Esophagus muscularis mucosa (tissue), 4 donors: ENCODE measurements at regions not wholly inside any gene's neighbourhood (a gene's known extent, or its start where the extent isn't known, plus 50 kb on each side); places are given as distances from the start of the nearest gene placed in this dataset.
A peak's percentile ranks its signal among the peaks of the same experiment; 100 is the strongest.

Source experiments
- DNase-seq: peaks from one replicate; pipeline ENCODE4 v3.0.0-alpha.2; 2017; ENCODE audit errors: extremely low spot score
- H3K27ac ChIP-seq, 4 donors: fragments of 200-600 bp; sonication (generic); replicated peaks in 1 of 4; 1 replicate in 3 of 4; 2 replicates in 1 of 4; pipeline ENCODE4 v1.5.1; 2016 to 2019; ENCODE audit warnings: mild to moderate bottlenecking in 1 of 4
- H3K27me3 ChIP-seq, 4 donors: fragments of 200-600 bp; sonication (generic); one replicate each; pipeline versions ENCODE4 v1.5.1 to v1.6.0; 2016 to 2019
- H3K36me3 ChIP-seq, 4 donors: fragments of 200-600 bp; sonication (generic); one replicate each; pipeline ENCODE4 v1.5.1; 2016 to 2019
- H3K4me1 ChIP-seq, 4 donors: fragments of 200-600 bp; sonication (generic); one replicate each; pipeline ENCODE4 v1.5.1; 2016 to 2019
- H3K4me3 ChIP-seq, 4 donors: fragments of 200-600 bp; sonication (generic); 1 replicate in 2 of 4; 2 replicates in 2 of 4; pipeline ENCODE4 v1.5.1; 2016 to 2019; ENCODE audit warnings: mild to moderate bottlenecking in 4 of 4, moderate library complexity in 1 of 4
- H3K9me3 ChIP-seq, 4 donors: fragments of 200-600 bp; sonication (generic); 1 replicate in 3 of 4; 2 replicates in 1 of 4; pipeline ENCODE4 v1.5.1; 2016 to 2019
- EP300 ChIP-seq: sonication (generic); formaldehyde crosslinking; IDR thresholded peaks from one replicate; pipeline ENCODE4 v1.6.1; 2017; ENCODE audit warnings: antibody characterized with exemption
- POLR2A ChIP-seq: fragments of 450-650 bp; IDR thresholded peaks from one replicate; pipeline ENCODE4 v1.6.1; 2017; ENCODE audit warnings: antibody characterized with exemption, moderate library complexity, mild to moderate bottlenecking, low read depth
- POLR2AphosphoS5 ChIP-seq, 2 donors: sonication (generic); formaldehyde crosslinking; IDR thresholded peaks; one replicate each; pipeline ENCODE4 v1.6.1; 2017; ENCODE audit warnings: antibody characterized with exemption in 2 of 2
- WGBS: methylation state at CpG from one replicate; pipeline ENCODE4 v1.1.5; 2018; 5-methylcytosine and 5-hydroxymethylcytosine counted together
- intact Hi-C: fragments of 100-400 bp; cut with DNase I; formaldehyde crosslinking; loops from one replicate; pipeline ENCODE4 v1.15.1; 2023
- small RNA-seq, 3 donors: library from RNA; depleted of rRNA; stranded (forward); fragments of <200 nt; gene quantifications; one replicate each; pipeline ENCODE3, GENCODE V24; 2016
- TF ChIP-seq, protein P1 (sequence below), 3 experiments: fragments of 200-600 bp in 2 of 3; fragments of 450-650 bp in 1 of 3; sonication (generic) in 2 of 3; IDR thresholded peaks; one replicate each; pipeline ENCODE4 v1.5.1; 2017 to 2019; ENCODE audit warnings: antibody characterized with exemption in 3 of 3, mild to moderate bottlenecking in 2 of 3, moderate library complexity in 1 of 3

DNA sequence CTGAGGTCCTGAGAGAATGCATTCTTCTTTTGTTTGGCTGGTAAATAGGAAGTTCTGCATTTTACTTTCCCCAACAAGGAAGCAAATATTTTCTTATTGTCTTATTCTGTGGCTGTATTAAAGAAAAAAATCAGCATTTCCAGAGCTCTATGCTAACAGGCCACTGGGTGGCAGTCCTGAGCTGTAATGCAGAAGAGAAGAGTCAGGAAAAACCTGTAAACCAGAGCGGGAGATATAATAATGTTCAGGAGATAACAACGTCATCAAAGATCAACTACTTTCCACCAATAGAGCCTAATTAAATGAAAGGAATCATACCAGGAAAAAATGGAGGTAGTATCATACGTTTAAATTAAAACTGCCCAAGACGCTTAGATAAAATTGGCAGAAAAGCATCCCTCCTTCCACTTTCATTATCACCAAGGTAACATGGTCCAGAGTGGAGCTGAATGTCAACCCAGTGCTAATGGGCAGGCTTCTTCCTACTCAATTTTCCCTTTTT, 55.6 kb upstream of the CARMIL1 start:
- TF ChIP-seq, protein P1, sequence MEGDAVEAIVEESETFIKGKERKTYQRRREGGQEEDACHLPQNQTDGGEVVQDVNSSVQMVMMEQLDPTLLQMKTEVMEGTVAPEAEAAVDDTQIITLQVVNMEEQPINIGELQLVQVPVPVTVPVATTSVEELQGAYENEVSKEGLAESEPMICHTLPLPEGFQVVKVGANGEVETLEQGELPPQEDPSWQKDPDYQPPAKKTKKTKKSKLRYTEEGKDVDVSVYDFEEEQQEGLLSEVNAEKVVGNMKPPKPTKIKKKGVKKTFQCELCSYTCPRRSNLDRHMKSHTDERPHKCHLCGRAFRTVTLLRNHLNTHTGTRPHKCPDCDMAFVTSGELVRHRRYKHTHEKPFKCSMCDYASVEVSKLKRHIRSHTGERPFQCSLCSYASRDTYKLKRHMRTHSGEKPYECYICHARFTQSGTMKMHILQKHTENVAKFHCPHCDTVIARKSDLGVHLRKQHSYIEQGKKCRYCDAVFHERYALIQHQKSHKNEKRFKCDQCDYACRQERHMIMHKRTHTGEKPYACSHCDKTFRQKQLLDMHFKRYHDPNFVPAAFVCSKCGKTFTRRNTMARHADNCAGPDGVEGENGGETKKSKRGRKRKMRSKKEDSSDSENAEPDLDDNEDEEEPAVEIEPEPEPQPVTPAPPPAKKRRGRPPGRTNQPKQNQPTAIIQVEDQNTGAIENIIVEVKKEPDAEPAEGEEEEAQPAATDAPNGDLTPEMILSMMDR (IDR thresholded peaks at IDR 0.05): peak; percentile 69 to 90 (median 75)
- no peak for TF ChIP-seq POLR2A
- TF ChIP-seq EP300: no peak
- no peak for DNase-seq
- Histone ChIP-seq H3K4me1 (peaks cover 0 to 5% (median 5%) of the 10 kb centered on the region in 4 donors), H3K36me3 (no peaks in the 10 kb centered on the region), H3K4me3 (peak overlapping the region; percentile 19 to 39 (median 30)), H3K27me3 (no peaks in the 10 kb centered on the region), H3K27ac (no peak overlapping the region), H3K9me3 (no peaks in the 10 kb centered on the region)
- 13% methylated on average over 4 of the region's 4 CpGs for WGBS
- intact Hi-C loops: loop anchor here (5.0 kb wide), 1 partner anchor 334 kb away; no protein-coding TSS in a partner anchor

DNA sequence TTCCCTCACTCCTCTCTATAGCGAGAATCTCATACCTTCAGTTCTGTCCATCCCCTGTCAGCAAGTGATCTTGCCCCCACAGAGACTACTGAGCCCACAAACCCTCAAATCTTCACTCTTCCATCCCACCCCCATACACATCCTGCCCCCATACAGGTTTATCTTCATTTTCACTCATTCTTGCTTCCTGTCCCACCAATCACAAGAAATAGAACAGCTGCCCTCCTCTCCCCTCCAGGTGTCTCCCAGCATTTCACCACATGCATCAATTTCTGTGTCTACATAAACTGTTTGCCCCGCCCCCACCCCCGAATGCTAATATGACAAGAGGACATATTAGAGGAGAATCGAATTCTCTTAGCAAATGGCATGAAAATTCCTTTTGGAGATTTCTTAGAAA, 54.9 kb upstream of the CARMIL1 start:
- H3K9me3 ChIP-seq: no peaks in the 10 kb centered on the region
- no peak overlapping the region for H3K27ac ChIP-seq
- H3K27me3 ChIP-seq: no peaks in the 10 kb centered on the region
- H3K36me3 ChIP-seq: no peaks in the 10 kb centered on the region
- intact Hi-C loops: loop anchor here (5.0 kb wide), 1 partner anchor 333 kb away; no protein-coding TSS in a partner anchor
- TF ChIP-seq POLR2AphosphoS5 (IDR thresholded peaks at IDR 0.05): no peak
- TF ChIP-seq EP300: no peak
- TF ChIP-seq, protein P1 (IDR thresholded peaks at IDR 0.05): no peak
- TF ChIP-seq POLR2A: no peak
- no peak overlapping the region for H3K4me3 ChIP-seq
- 91% methylated on average over 4 of the region's 4 CpGs for WGBS
- DNase-seq: no peak
- peaks cover 0 to 5% (median 5%) of the 10 kb centered on the region in 4 donors for H3K4me1 ChIP-seq

DNA sequence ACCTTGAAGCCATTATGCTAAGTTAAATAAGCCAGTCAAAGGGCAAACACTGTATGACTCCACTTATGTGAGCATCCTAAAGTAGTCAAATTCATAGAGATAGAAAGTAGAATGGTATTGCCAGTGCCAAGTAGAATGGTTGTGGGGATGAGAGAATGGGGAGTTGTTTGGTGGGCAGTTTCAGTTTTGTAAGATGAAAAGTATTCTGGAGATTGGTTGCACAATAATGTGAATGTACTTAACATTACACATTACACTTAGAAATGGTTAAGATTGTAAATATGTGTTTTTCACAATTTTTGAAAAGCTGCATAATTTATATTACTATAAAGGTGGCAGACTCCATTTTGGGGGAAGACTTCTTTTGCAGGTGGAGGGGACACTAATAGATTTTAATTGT, 51.3 kb upstream of the CARMIL1 start:
- TF ChIP-seq POLR2AphosphoS5 (IDR thresholded peaks at IDR 0.05): no peak
- Histone ChIP-seq H3K4me1 (peaks cover 0 to 5% (median 5%) of the 10 kb centered on the region in 4 donors), H3K27ac (no peak overlapping the region), H3K9me3 (no peaks in the 10 kb centered on the region), H3K4me3 (no peak overlapping the region), H3K36me3 (no peaks in the 10 kb centered on the region), H3K27me3 (no peaks in the 10 kb centered on the region)
- DNase-seq: no peak
- intact Hi-C loops: no loop called here

Small RNA genes lying in the stretch of these regions (small RNA-seq; reads per million reads assigned to genes)
- gene RN7SL334P: 0 reads per million in 3 donors
